ENCODE measurements at regions not wholly inside any gene's neighbourhood (a gene's known extent, or its start where the extent isn't known, plus 50 kb on each side); places are given as distances from the start of the nearest gene placed in this dataset.
"Not testable (repeated sequence)": the region's sequence is repeated elsewhere in the genome, so short reads cannot be mapped to it uniquely, and the experiment has no call there.

DNA sequence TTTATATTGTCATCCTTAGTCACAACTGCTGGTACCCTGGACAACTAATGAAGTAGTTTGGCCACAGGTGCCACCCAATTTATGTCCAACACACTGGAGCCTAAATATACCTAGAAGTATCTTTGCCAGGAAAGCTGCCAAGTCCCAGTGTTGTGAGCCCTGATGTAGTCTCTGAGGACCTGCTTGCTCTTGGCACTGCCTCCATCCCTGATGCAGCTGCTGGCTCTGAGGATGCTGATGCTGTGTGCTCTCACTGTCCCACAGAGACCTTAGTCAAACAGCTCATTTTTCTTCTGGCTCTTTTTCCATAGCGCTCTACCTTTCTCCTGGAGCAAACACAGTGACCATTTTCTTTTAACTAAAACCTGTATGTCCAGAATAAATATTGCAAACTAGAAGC lies 1535.4 kb upstream of the ADGRL3 start:
- 96% methylated on average over 1 of the region's 1 CpG for WGBS
- H3K4me1 ChIP-seq = no peaks in the 10 kb centered on the region
- H3K27ac ChIP-seq = no peak overlapping the region

DNA sequence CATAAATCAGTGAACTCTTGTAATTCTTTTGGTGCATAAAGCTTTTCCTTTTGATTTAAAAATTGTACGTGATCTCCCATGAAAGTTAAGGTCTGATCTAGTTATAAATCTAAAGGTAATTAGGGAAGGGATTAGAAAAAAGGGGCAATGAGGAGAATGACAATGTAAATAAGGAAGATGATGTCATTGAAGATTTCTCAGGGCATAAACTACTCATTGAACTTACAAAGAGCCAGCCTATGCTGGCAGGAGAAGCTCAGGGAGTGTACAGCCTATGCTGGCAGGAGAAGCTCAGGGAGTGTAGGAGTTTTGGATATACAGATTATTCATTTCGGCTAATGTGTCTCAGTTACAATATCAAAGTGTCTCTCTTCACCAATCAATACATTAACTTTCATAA lies 1533.5 kb upstream of the ADGRL3 start:
- H3K4me3 ChIP-seq = no peak overlapping the region

More for the DNA sequence above, 1535.4 kb upstream of the ADGRL3 start:
- TF ChIP-seq POLR2A (IDR thresholded peaks at IDR 0.05) = no peak
- TF ChIP-seq, protein P1, sequence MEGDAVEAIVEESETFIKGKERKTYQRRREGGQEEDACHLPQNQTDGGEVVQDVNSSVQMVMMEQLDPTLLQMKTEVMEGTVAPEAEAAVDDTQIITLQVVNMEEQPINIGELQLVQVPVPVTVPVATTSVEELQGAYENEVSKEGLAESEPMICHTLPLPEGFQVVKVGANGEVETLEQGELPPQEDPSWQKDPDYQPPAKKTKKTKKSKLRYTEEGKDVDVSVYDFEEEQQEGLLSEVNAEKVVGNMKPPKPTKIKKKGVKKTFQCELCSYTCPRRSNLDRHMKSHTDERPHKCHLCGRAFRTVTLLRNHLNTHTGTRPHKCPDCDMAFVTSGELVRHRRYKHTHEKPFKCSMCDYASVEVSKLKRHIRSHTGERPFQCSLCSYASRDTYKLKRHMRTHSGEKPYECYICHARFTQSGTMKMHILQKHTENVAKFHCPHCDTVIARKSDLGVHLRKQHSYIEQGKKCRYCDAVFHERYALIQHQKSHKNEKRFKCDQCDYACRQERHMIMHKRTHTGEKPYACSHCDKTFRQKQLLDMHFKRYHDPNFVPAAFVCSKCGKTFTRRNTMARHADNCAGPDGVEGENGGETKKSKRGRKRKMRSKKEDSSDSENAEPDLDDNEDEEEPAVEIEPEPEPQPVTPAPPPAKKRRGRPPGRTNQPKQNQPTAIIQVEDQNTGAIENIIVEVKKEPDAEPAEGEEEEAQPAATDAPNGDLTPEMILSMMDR (IDR thresholded peaks at IDR 0.05) = no peak
- TF ChIP-seq EP300 (IDR thresholded peaks at IDR 0.05) = no peak
- TF ChIP-seq POLR2AphosphoS5 (IDR thresholded peaks at IDR 0.05) = no peak
- H3K4me3 ChIP-seq = no peak overlapping the region
- DNase-seq (ENCODE audit: low spot score in 2 of 2) = no peak
- H3K36me3 ChIP-seq = no peaks in the 10 kb centered on the region
- no peaks in the 10 kb centered on the region for H3K27me3 ChIP-seq
- H3K9me3 ChIP-seq = no peaks in the 10 kb centered on the region

DNA sequence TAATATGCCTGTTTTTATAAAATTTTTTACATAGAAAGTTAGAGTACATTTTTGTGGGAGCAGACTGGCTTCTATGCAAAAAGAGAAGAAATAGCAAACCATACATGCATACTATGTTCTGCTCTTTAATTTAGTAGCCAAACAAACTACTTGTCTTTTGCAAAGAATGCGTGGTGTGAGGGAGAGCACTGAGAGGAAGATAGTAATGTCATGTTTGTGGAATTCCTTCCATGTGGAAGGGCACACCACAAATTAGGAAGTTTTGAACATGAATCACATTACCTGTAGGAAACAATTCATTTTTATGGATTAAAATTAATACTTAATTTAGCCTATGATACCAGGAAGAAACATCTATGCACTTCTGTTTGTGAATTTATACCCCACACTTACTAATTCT lies 1529.1 kb upstream of the ADGRL3 start:
- 81% methylated on average over 1 of the region's 1 CpG for WGBS
- H3K9me3 ChIP-seq = no peaks in the 10 kb centered on the region
- no peak for DNase-seq (ENCODE audit: low spot score in 2 of 2)
- no peaks in the 10 kb centered on the region for H3K36me3 ChIP-seq
- no peak overlapping the region for H3K4me3 ChIP-seq
- no peak overlapping the region for H3K27ac ChIP-seq
- H3K27me3 ChIP-seq = no peaks in the 10 kb centered on the region
- TF ChIP-seq EP300 (IDR thresholded peaks at IDR 0.05) (no peak), POLR2A (IDR thresholded peaks at IDR 0.05) (no peak), POLR2AphosphoS5 (IDR thresholded peaks at IDR 0.05) (no peak)
- TF ChIP-seq, protein P1 (IDR thresholded peaks at IDR 0.05) = no peak
- H3K4me1 ChIP-seq = no peaks in the 10 kb centered on the region

More for the DNA sequence above, 1533.5 kb upstream of the ADGRL3 start:
- H3K4me1 ChIP-seq = no peaks in the 10 kb centered on the region
- TF ChIP-seq EP300 (IDR thresholded peaks at IDR 0.05) (no peak), POLR2AphosphoS5 (IDR thresholded peaks at IDR 0.05) (no peak), POLR2A (IDR thresholded peaks at IDR 0.05) (no peak)
- TF ChIP-seq, protein P1 (IDR thresholded peaks at IDR 0.05) = no peak
- WGBS = 64% methylated on average over 2 of the region's 2 CpGs
- no peaks in the 10 kb centered on the region for H3K27me3 ChIP-seq
- DNase-seq (ENCODE audit: low spot score in 2 of 2) = no peak
- no peaks in the 10 kb centered on the region for H3K9me3 ChIP-seq
- no peaks in the 10 kb centered on the region for H3K36me3 ChIP-seq
- no peak overlapping the region for H3K27ac ChIP-seq

GRCh38 chr4:59676389-59676788 lies 1523.7 kb upstream of the ADGRL3 start:
- DNase-seq (ENCODE audit: low spot score in 2 of 2) = no peak
- H3K9me3 ChIP-seq = no peaks in the 10 kb centered on the region
- H3K4me3 ChIP-seq = no peak overlapping the region
- no peak for TF ChIP-seq POLR2AphosphoS5 (IDR thresholded peaks at IDR 0.05)
- TF ChIP-seq, protein P1 (IDR thresholded peaks at IDR 0.05) = no peak
- no peak for TF ChIP-seq POLR2A (IDR thresholded peaks at IDR 0.05)
- no peak for TF ChIP-seq EP300 (IDR thresholded peaks at IDR 0.05)
- H3K27ac ChIP-seq = no peak overlapping the region
- H3K27me3 ChIP-seq = no peaks in the 10 kb centered on the region
- H3K36me3 ChIP-seq = no peaks in the 10 kb centered on the region
- no peaks in the 10 kb centered on the region for H3K4me1 ChIP-seq
- 76% methylated on average over 1 of the region's 1 CpG for WGBS

DNA sequence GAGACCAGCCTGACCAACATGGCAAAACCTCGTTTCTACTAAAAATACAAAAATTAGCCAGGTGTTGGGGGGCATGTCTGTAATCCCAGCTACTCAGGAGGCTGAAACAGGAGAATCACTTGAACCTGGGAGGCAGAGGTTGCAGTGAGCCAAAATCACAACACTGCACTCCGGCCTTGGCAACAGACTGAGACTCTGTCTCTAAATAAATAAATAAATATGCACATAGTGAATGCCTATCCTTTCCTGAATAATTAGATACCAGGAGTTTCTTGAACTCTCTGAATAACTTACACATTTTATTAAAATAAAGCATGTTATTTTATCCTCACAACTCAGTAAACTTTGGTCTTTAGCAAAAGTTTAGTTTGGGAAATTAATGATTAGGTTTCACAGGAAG lies 1523.1 kb upstream of the ADGRL3 start:
- DNase-seq (ENCODE audit: low spot score in 2 of 2); H3K27me3 ChIP-seq; H3K4me1 ChIP-seq; H3K36me3 ChIP-seq; H3K9me3 ChIP-seq; H3K27ac ChIP-seq; H3K4me3 ChIP-seq: not testable (repeated sequence)
- 82% methylated on average over 2 of the region's 2 CpGs for WGBS

GRCh38 chr4:59685626-59686025 lies 1514.5 kb upstream of the ADGRL3 start:
- DNase-seq (ENCODE audit: low spot score in 2 of 2) = no peak
- H3K27ac ChIP-seq = no peak overlapping the region
- TF ChIP-seq POLR2A (IDR thresholded peaks at IDR 0.05) (no peak), EP300 (IDR thresholded peaks at IDR 0.05) (no peak), POLR2AphosphoS5 (IDR thresholded peaks at IDR 0.05) (no peak)
- TF ChIP-seq, protein P1 (IDR thresholded peaks at IDR 0.05) = no peak
- no peaks in the 10 kb centered on the region for H3K27me3 ChIP-seq
- whole genome bisulfite sequencing = 86% methylated on average over 1 of the region's 1 CpG
- H3K36me3 ChIP-seq = no peaks in the 10 kb centered on the region
- no peaks in the 10 kb centered on the region for H3K4me1 ChIP-seq
- no peak overlapping the region for H3K4me3 ChIP-seq
- no peaks in the 10 kb centered on the region for H3K9me3 ChIP-seq
